ENCODE measurements at regions not wholly inside any gene's neighbourhood (a gene's known extent, or its start where the extent isn't known, plus 50 kb on each side); places are given as distances from the start of the nearest gene placed in this dataset.

DNA sequence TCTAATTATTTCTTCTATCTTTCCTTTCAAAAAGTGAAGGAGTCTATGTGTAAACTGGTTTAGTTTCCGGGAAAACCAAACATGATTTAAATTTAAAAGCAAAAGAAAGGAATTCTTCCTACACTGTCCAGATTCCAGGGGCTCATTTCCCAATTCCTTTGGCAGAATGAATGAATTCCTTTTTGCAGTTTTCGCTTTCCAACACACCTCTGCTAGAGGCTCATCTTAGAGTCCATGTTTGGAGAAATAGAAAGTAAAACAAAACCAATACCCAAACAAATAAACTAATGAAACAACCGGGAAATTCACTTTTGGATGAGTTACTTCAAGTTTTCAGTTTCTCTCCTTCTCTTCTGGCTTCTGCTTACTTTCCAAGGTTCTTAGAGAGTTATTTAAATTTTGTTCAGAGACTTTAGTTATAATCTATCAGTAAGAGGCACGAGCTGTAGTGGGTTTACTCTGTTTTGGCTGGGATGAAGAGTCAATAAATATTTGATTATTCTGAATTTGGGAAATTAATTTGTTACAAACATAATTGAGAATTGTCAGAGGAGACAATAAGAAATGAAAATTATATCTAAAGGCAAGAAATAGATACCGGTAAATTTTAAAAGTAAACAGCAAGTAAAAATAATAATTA, 365.0 kb upstream of the CDH9 start:
- H3K9me2 ChIP-seq (replicated peaks; ENCODE audit: control insufficient read depth, low read length) = no peaks in the 10 kb centered on the region
- H3K9me3 ChIP-seq (ENCODE audit: control insufficient read depth, insufficient read depth, low read length) = no peaks in the 10 kb centered on the region
- TF ChIP-seq EZH2phosphoT487 (IDR thresholded peaks at IDR 0.05; ENCODE audit: borderline replicate concordance, low read length) = no peak
- no peak for TF ChIP-seq CTCF (IDR thresholded peaks at IDR 0.05; ENCODE audit: low read depth, low read length, poor library complexity, severe bottlenecking)
- no peaks in the 10 kb centered on the region for H4K20me1 ChIP-seq (ENCODE audit: control insufficient read depth, insufficient read depth, low read depth, low read length)
- no peak overlapping the region for H3K27ac ChIP-seq (ENCODE audit: low read depth, low read length)
- no peaks in the 10 kb centered on the region for H3K27me3 ChIP-seq (ENCODE audit: control insufficient read depth, low read length)
- H3K4me1 ChIP-seq (ENCODE audit: control insufficient read depth, low read length) = no peaks in the 10 kb centered on the region
- H3K4me3 ChIP-seq (ENCODE audit: low read length) = no peak overlapping the region
- H3K79me2 ChIP-seq (ENCODE audit: control insufficient read depth, low read length) = no peaks in the 10 kb centered on the region
- no peaks in the 10 kb centered on the region for H3F3A ChIP-seq (ENCODE audit: control insufficient read depth, insufficient read depth)
- no peak overlapping the region for H3K4me2 ChIP-seq (ENCODE audit: low read length)
- H3K36me3 ChIP-seq (ENCODE audit: control insufficient read depth, low read length) = no peaks in the 10 kb centered on the region

- no peaks in the 10 kb centered on the region for H3K4me1 ChIP-seq (ENCODE audit: control insufficient read depth, low read length)
- H3K79me2 ChIP-seq (ENCODE audit: control insufficient read depth, low read length) = no peaks in the 10 kb centered on the region
- H3K9me3 ChIP-seq (ENCODE audit: control insufficient read depth, insufficient read depth, low read length) = no peaks in the 10 kb centered on the region
- H3K36me3 ChIP-seq (ENCODE audit: control insufficient read depth, low read length) = no peaks in the 10 kb centered on the region
- no peaks in the 10 kb centered on the region for H3K9me2 ChIP-seq (replicated peaks; ENCODE audit: control insufficient read depth, low read length)
- H4K20me1 ChIP-seq (ENCODE audit: control insufficient read depth, insufficient read depth, low read depth, low read length) = no peaks in the 10 kb centered on the region
- no peak for TF ChIP-seq EZH2phosphoT487 (IDR thresholded peaks at IDR 0.05; ENCODE audit: borderline replicate concordance, low read length)
- no peak for TF ChIP-seq CTCF (IDR thresholded peaks at IDR 0.05; ENCODE audit: low read depth, low read length, poor library complexity, severe bottlenecking)
- H3K27ac ChIP-seq (ENCODE audit: low read depth, low read length) = no peak overlapping the region
- H3K27me3 ChIP-seq (ENCODE audit: control insufficient read depth, low read length) = no peaks in the 10 kb centered on the region
- H3F3A ChIP-seq (ENCODE audit: control insufficient read depth, insufficient read depth) = no peaks in the 10 kb centered on the region
- H3K4me3 ChIP-seq (ENCODE audit: low read length) = no peak overlapping the region
- H3K4me2 ChIP-seq (ENCODE audit: low read length) = no peak overlapping the region
Observed at GRCh38 chr5:27402828-27403227, 364.4 kb upstream of the CDH9 start.

DNA sequence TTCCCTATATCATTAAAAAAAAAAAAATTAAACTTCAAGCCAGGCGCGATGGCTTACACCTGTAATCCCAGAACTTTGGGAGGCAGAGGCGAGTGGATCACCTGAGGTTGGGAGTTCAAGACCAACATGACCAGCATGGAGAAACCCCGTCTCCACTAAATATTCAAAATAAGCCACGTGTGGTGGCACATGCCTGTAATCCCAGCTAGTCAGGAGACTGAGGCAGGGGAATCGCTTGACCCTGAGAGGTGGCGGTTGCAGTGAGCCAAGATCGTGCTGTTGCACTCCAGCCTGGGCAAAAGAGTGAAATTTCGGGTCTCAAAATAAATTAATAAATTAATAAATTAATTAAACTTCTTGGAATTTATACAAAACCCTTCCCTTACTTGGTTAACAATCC, 358.6 kb upstream of the CDH9 start:
- Histone ChIP-seq H3K9me3 (ENCODE audit: control insufficient read depth, insufficient read depth, low read length) (no peaks in the 10 kb centered on the region), H3F3A (ENCODE audit: control insufficient read depth, insufficient read depth) (no peaks in the 10 kb centered on the region), H3K36me3 (ENCODE audit: control insufficient read depth, low read length) (no peaks in the 10 kb centered on the region), H3K4me3 (ENCODE audit: low read length) (no peak overlapping the region), H3K79me2 (ENCODE audit: control insufficient read depth, low read length) (no peaks in the 10 kb centered on the region), H3K9me2 (replicated peaks; ENCODE audit: control insufficient read depth, low read length) (no peaks in the 10 kb centered on the region), H3K4me1 (ENCODE audit: control insufficient read depth, low read length) (no peaks in the 10 kb centered on the region), H4K20me1 (ENCODE audit: control insufficient read depth, insufficient read depth, low read depth, low read length) (no peaks in the 10 kb centered on the region), H3K4me2 (ENCODE audit: low read length) (no peak overlapping the region), H3K27ac (ENCODE audit: low read depth, low read length) (no peak overlapping the region), H3K27me3 (ENCODE audit: control insufficient read depth, low read length) (no peaks in the 10 kb centered on the region)
- no peak for TF ChIP-seq EZH2phosphoT487 (IDR thresholded peaks at IDR 0.05; ENCODE audit: borderline replicate concordance, low read length)
- TF ChIP-seq CTCF (IDR thresholded peaks at IDR 0.05; ENCODE audit: low read depth, low read length, poor library complexity, severe bottlenecking) = no peak
